ENCODE measurements at regions not wholly inside any gene's neighbourhood (a gene's known extent, or its start where the extent isn't known, plus 50 kb on each side); places are given as distances from the start of the nearest gene placed in this dataset.

- Histone ChIP-seq H3K4me3 (replicated peaks in 1 of 4; ENCODE audit: control extremely low read depth in 1 of 4, insufficient read depth in 1 of 4, low read depth in 3 of 4, low read length in 4 of 4) (no peak overlapping the region), H3K9ac (ENCODE audit: insufficient read depth, low read length) (no peak overlapping the region), H3K4me1 (ENCODE audit: control insufficient read depth, extremely low read depth, insufficient read depth, low read length) (no peaks in the 10 kb centered on the region), H3K79me2 (ENCODE audit: control insufficient read depth, insufficient read depth, low read length) (no peaks in the 10 kb centered on the region), H2AFZ (ENCODE audit: low read length) (no peak overlapping the region), H3K27ac (ENCODE audit: insufficient read depth, low read length) (no peak overlapping the region), H3K4me2 (ENCODE audit: extremely low read depth, insufficient read depth, low read length) (no peak overlapping the region), H3K36me3 (ENCODE audit: control insufficient read depth, insufficient read depth, low read length) (no peaks in the 10 kb centered on the region), H3K9me3 (ENCODE audit: control insufficient read depth, insufficient read depth, low read depth, low read length) (no peaks in the 10 kb centered on the region), H3K27me3 (ENCODE audit: control insufficient read depth, insufficient read depth, low read length) (no peaks in the 10 kb centered on the region), H4K20me1 (ENCODE audit: control insufficient read depth, extremely low read depth, insufficient read depth, low read length) (no peaks in the 10 kb centered on the region)
- DNase-seq (ENCODE audit: low read depth in 2 of 2) = no peak
- TF ChIP-seq CTCF (conservative IDR thresholded peaks at IDR 0.05 in 1 of 2, IDR thresholded peaks at IDR 0.05 in 1 of 2; ENCODE audit: low read depth in 1 of 2, low read length in 2 of 2) (no peak), EZH2 (IDR thresholded peaks at IDR 0.05; ENCODE audit: low read length, missing control alignments) (no peak)
These were observed 58.1 kb upstream of the ERG start for GRCh38 chr21:38556390-38556789.

- H3K4me2 ChIP-seq (ENCODE audit: extremely low read depth, insufficient read depth, low read length) = no peak overlapping the region
- H3K27ac ChIP-seq (ENCODE audit: insufficient read depth, low read length) = no peak overlapping the region
- H3K9me3 ChIP-seq (ENCODE audit: control insufficient read depth, insufficient read depth, low read depth, low read length) = no peaks in the 10 kb centered on the region
- H3K4me3 ChIP-seq (replicated peaks in 1 of 4; ENCODE audit: control extremely low read depth in 1 of 4, insufficient read depth in 1 of 4, low read depth in 3 of 4, low read length in 4 of 4) = no peak overlapping the region
- no peaks in the 10 kb centered on the region for H3K27me3 ChIP-seq (ENCODE audit: control insufficient read depth, insufficient read depth, low read length)
- TF ChIP-seq EZH2 (IDR thresholded peaks at IDR 0.05; ENCODE audit: low read length, missing control alignments) = no peak
- TF ChIP-seq CTCF (conservative IDR thresholded peaks at IDR 0.05 in 1 of 2, IDR thresholded peaks at IDR 0.05 in 1 of 2; ENCODE audit: low read depth in 1 of 2, low read length in 2 of 2) = no peak
- no peak overlapping the region for H3K9ac ChIP-seq (ENCODE audit: insufficient read depth, low read length)
- H4K20me1 ChIP-seq (ENCODE audit: control insufficient read depth, extremely low read depth, insufficient read depth, low read length) = no peaks in the 10 kb centered on the region
- H3K36me3 ChIP-seq (ENCODE audit: control insufficient read depth, insufficient read depth, low read length) = no peaks in the 10 kb centered on the region
- DNase-seq (ENCODE audit: low read depth in 2 of 2) = no peak
- H3K4me1 ChIP-seq (ENCODE audit: control insufficient read depth, extremely low read depth, insufficient read depth, low read length) = no peaks in the 10 kb centered on the region
- no peak overlapping the region for H2AFZ ChIP-seq (ENCODE audit: low read length)
- H3K79me2 ChIP-seq (ENCODE audit: control insufficient read depth, insufficient read depth, low read length) = no peaks in the 10 kb centered on the region
These were observed 62.9 kb upstream of the ERG start for GRCh38 chr21:38561205-38561604.

GRCh38 chr21:38561613-38562581 is 63.6 kb upstream of the ERG start:
- H3K9me3 ChIP-seq (ENCODE audit: control insufficient read depth, insufficient read depth, low read depth, low read length) = no peaks in the 10 kb centered on the region
- DNase-seq (ENCODE audit: low read depth in 2 of 2) = no peak
- TF ChIP-seq CTCF (conservative IDR thresholded peaks at IDR 0.05 in 1 of 2, IDR thresholded peaks at IDR 0.05 in 1 of 2; ENCODE audit: low read depth in 1 of 2, low read length in 2 of 2) (no peak), EZH2 (IDR thresholded peaks at IDR 0.05; ENCODE audit: low read length, missing control alignments) (no peak)
- H4K20me1 ChIP-seq (ENCODE audit: control insufficient read depth, extremely low read depth, insufficient read depth, low read length) = no peaks in the 10 kb centered on the region
- no peaks in the 10 kb centered on the region for H3K4me1 ChIP-seq (ENCODE audit: control insufficient read depth, extremely low read depth, insufficient read depth, low read length)
- peaks cover 2% of the 10 kb centered on the region for H3K27me3 ChIP-seq (ENCODE audit: control insufficient read depth, insufficient read depth, low read length)
- no peaks in the 10 kb centered on the region for H3K36me3 ChIP-seq (ENCODE audit: control insufficient read depth, insufficient read depth, low read length)
- no peak overlapping the region for H3K27ac ChIP-seq (ENCODE audit: insufficient read depth, low read length)
- H2AFZ ChIP-seq (ENCODE audit: low read length) = no peak overlapping the region
- H3K4me2 ChIP-seq (ENCODE audit: extremely low read depth, insufficient read depth, low read length) = no peak overlapping the region
- H3K4me3 ChIP-seq (replicated peaks in 1 of 4; ENCODE audit: control extremely low read depth in 1 of 4, insufficient read depth in 1 of 4, low read depth in 3 of 4, low read length in 4 of 4) = no peak overlapping the region
- H3K9ac ChIP-seq (ENCODE audit: insufficient read depth, low read length) = no peak overlapping the region
- no peaks in the 10 kb centered on the region for H3K79me2 ChIP-seq (ENCODE audit: control insufficient read depth, insufficient read depth, low read length)

Data from fibroblast of lung (primary cell).